ENCODE measurements at regions not wholly inside any gene's neighbourhood (a gene's known extent, or its start where the extent isn't known, plus 50 kb on each side); places are given as distances from the start of the nearest gene placed in this dataset.

DNA sequence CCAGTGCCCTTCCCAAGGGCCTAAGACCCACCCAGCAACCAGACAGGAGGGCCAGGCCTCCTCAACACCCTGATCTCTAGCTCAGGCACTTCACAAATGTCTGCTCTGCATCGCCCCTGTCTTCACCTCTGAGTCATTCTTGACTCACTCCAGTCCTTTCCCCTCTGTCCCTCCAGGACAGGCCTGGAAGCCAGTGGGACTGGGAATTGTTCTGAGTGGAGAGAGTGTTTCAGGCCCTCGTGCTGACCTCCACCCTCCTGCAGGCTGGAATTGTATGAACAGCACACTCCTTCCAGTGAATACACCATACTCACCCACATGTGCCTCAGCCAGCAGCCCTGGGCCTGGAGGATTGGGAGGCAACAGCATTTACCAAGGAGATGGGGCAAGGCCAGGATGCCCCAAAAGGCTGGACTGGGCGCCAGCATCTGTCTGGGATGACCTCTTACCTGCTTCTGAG is 304.2 kb downstream of the CYP26B1 start:
- TF ChIP-seq POLR2AphosphoS5 (IDR thresholded peaks at IDR 0.05; ENCODE audit: low read depth) (no peak), GABPA (IDR thresholded peaks at IDR 0.05; ENCODE audit: low read depth) (no peak), SPI1 (IDR thresholded peaks at IDR 0.05; ENCODE audit: borderline replicate concordance, low read depth) (no peak), CTCF (IDR thresholded peaks at IDR 0.05; ENCODE audit: insufficient read depth, low read length) (no peak)
- no peak for DNase-seq (ENCODE audit: low read depth in 1 of 2, low spot score in 1 of 2)
- H3K4me3 ChIP-seq (replicated peaks; ENCODE audit: insufficient read depth, low read length): no peak overlapping the region

DNA sequence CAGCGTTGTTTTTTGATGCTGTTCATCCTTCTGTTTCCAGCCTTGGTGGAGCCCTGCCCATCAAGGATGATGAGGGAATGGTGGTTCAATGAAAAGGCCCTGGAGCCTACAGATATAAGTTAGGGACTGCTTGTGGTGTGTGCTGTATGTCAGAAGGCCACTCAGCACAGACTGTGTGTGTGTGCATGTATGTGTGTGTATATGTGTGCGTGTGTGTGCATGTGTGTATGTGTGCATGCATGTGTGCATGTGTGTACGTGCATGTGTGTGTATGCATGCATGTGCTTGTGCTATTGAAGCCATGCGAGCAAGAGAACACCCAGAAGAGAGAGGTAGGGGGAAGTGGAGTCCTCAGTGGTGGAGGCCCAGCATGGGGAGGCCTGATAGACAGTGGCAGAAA is 304.9 kb downstream of the CYP26B1 start:
- Histone ChIP-seq H3K27me3 (ENCODE audit: insufficient read depth, poor library complexity, severe bottlenecking) (no peaks in the 10 kb centered on the region), H3K4me3 (replicated peaks; ENCODE audit: insufficient read depth, low read length) (no peak overlapping the region), H3K27ac (replicated peaks) (no peak overlapping the region)
- no peak for DNase-seq (ENCODE audit: low read depth in 1 of 2, low spot score in 1 of 2)
- TF ChIP-seq, protein P1, sequence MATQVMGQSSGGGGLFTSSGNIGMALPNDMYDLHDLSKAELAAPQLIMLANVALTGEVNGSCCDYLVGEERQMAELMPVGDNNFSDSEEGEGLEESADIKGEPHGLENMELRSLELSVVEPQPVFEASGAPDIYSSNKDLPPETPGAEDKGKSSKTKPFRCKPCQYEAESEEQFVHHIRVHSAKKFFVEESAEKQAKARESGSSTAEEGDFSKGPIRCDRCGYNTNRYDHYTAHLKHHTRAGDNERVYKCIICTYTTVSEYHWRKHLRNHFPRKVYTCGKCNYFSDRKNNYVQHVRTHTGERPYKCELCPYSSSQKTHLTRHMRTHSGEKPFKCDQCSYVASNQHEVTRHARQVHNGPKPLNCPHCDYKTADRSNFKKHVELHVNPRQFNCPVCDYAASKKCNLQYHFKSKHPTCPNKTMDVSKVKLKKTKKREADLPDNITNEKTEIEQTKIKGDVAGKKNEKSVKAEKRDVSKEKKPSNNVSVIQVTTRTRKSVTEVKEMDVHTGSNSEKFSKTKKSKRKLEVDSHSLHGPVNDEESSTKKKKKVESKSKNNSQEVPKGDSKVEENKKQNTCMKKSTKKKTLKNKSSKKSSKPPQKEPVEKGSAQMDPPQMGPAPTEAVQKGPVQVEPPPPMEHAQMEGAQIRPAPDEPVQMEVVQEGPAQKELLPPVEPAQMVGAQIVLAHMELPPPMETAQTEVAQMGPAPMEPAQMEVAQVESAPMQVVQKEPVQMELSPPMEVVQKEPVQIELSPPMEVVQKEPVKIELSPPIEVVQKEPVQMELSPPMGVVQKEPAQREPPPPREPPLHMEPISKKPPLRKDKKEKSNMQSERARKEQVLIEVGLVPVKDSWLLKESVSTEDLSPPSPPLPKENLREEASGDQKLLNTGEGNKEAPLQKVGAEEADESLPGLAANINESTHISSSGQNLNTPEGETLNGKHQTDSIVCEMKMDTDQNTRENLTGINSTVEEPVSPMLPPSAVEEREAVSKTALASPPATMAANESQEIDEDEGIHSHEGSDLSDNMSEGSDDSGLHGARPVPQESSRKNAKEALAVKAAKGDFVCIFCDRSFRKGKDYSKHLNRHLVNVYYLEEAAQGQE (IDR thresholded peaks at IDR 0.05; ENCODE audit: insufficient replicate concordance, low read depth): no peak
- TF ChIP-seq GABPA (IDR thresholded peaks at IDR 0.05; ENCODE audit: low read depth) (no peak), POLR2AphosphoS5 (IDR thresholded peaks at IDR 0.05; ENCODE audit: low read depth) (no peak), SPI1 (IDR thresholded peaks at IDR 0.05; ENCODE audit: borderline replicate concordance, low read depth) (no peak), CTCF (IDR thresholded peaks at IDR 0.05; ENCODE audit: insufficient read depth, low read length) (no peak)

More for the DNA sequence above, 304.2 kb downstream of the CYP26B1 start:
- Histone ChIP-seq H3K27ac (replicated peaks) (no peak overlapping the region), H3K27me3 (ENCODE audit: insufficient read depth, poor library complexity, severe bottlenecking) (no peaks in the 10 kb centered on the region)

DNA sequence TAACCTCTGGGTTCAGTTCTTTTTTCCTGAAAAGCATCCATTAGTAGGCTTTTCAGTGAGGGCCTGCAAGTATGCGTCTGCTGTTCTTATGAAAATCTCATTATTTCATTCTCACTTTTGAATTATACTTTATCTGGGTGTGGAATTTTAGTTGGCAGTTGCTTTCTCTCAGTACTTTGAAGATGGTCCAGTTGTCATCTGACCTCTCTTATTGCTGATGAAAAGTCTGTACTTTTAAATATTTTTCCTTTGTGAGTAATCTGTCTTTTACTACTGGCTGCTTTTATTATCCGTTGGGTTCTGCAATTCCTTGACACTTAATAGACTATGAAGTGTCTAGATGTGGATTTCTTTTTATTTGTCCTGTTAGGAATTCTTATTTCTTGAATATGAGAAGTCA is 307.8 kb downstream of the CYP26B1 start:
- no peak overlapping the region for H3K27ac ChIP-seq (replicated peaks)
- TF ChIP-seq, protein P1 (IDR thresholded peaks at IDR 0.05; ENCODE audit: insufficient replicate concordance, low read depth): no peak
- no peak for TF ChIP-seq CTCF (IDR thresholded peaks at IDR 0.05; ENCODE audit: insufficient read depth, low read length)
- no peak for TF ChIP-seq POLR2AphosphoS5 (IDR thresholded peaks at IDR 0.05; ENCODE audit: low read depth)
- no peak for TF ChIP-seq GABPA (IDR thresholded peaks at IDR 0.05; ENCODE audit: low read depth)
- no peaks in the 10 kb centered on the region for H3K27me3 ChIP-seq (ENCODE audit: insufficient read depth, poor library complexity, severe bottlenecking)
- DNase-seq (ENCODE audit: low read depth in 1 of 2, low spot score in 1 of 2): no peak
- no peak overlapping the region for H3K4me3 ChIP-seq (replicated peaks; ENCODE audit: insufficient read depth, low read length)

- no peak overlapping the region for H3K4me3 ChIP-seq (replicated peaks; ENCODE audit: insufficient read depth, low read length)
- DNase-seq (ENCODE audit: low read depth in 1 of 2, low spot score in 1 of 2): no peak
- H3K27ac ChIP-seq (replicated peaks): no peak overlapping the region
- H3K27me3 ChIP-seq (ENCODE audit: insufficient read depth, poor library complexity, severe bottlenecking): no peaks in the 10 kb centered on the region
- TF ChIP-seq, protein P1 (IDR thresholded peaks at IDR 0.05; ENCODE audit: insufficient replicate concordance, low read depth): no peak
- no peak for TF ChIP-seq GABPA (IDR thresholded peaks at IDR 0.05; ENCODE audit: low read depth)
- no peak for TF ChIP-seq SPI1 (IDR thresholded peaks at IDR 0.05; ENCODE audit: borderline replicate concordance, low read depth)
- no peak for TF ChIP-seq CTCF (IDR thresholded peaks at IDR 0.05; ENCODE audit: insufficient read depth, low read length)
- TF ChIP-seq POLR2AphosphoS5 (IDR thresholded peaks at IDR 0.05; ENCODE audit: low read depth): no peak
Measured at GRCh38 chr2:71834796-71835195, 312.9 kb downstream of the CYP26B1 start.

Measured in HL-60 (cell line).